NCI-H1105 treated with DMSO at 0.1 percent for 48 hours (cell line): ENCODE measurements at regions not wholly inside any gene's neighbourhood (a gene's known extent, or its start where the extent isn't known, plus 50 kb on each side); places are given as distances from the start of the nearest gene placed in this dataset.
"Not testable (repeated sequence)": the region's sequence is repeated elsewhere in the genome, so short reads cannot be mapped to it uniquely, and the experiment has no call there.

Source experiments
- DNase-seq: peaks from one replicate; lab custom pipeline; 2025; lab: John Stamatoyannopoulos, UW

DNA sequence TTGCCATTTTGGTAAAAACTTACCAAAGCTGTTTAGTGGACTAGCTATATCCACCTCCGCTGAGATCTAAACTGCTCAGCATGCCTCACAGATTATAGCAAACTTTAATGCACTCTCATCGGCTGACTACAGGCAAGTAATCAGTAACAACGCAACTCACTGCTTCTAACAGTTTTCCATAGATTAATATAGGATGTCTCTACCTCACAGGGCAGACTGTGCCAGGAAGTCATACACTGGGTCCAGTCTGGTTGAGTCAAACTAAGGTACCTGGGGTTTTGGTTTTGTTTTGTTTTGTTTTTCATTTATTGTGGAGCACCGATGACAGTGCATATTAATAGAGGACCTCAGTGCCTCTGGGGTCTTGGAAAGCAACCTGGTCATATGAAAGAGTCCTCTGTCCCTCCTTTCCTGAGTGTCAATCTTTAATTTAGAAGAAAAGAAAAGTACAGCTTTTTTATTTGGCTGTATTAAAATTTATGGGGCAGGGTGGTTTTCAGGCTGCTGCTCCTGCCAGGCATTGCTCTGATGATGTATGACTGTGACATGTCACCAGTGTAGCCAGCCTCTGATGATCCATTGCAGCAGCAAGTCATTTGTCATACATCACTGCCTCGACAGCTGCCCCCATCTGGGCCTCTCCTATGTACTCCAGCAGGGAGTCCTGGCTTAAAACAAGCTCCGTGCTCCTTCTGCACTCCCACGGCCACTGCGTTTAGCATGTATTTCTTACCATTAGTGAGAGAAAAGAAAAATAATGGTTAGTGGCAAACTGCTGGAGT, 854.1 kb downstream of the KCNJ2 start:
- peak; percentile 57 for DNase-seq

DNA sequence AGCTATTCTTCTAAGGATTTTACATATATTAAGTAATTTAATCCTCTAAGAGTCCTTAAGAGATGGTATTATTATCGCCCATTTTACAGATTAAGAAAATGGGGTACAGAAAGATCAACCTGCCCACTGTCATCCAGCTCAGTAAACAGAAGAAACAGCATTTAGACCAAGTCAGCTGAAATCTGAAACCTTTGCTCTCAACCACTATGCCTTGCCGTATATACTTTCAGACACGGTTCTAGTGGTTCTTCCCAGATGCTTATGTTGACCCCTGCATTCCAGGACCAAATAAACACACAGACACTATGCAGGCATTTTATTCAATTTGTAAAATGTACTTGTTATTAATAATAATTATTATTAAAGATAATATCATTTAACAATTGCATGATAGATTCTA, 854.8 kb downstream of the KCNJ2 start:
- DNase-seq: no peak

DNA sequence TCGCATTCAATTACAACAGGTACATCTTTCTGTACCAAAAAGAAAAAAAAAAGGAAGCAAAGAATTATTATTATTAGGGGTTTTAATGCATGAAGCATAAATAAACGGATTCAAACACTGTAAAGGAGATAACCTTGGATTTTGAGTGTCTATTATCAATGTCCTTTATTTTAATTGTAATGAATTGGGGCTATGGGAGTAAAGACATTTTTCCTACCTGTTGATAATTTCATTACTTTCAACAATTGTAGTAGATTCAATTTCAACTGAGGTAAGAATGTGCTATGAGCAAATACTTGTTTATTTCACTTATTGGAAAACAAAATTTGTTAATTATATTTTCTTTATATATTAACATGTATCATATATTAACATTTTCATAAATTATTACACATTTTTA, 855.6 kb downstream of the KCNJ2 start:
- no peak for DNase-seq

DNA sequence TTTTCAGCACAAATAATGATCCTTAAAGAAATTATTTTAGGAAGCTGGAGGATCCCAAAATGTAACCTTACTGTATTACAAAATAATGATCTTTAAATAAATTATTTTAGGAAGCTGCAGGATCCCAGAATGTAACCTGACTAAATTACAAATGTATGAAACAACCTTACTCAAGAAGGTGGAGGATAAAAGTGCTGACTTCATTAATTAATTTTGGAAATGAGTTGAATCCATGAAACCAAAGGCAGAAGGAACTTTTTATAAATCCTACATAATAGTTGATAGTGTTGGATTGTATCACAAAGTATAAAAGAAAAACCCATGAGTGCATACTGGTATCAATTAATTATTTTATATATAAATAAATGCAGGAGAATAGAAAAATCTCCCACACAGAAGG, 859.9 kb downstream of the KCNJ2 start:
- DNase-seq: no peak

DNA sequence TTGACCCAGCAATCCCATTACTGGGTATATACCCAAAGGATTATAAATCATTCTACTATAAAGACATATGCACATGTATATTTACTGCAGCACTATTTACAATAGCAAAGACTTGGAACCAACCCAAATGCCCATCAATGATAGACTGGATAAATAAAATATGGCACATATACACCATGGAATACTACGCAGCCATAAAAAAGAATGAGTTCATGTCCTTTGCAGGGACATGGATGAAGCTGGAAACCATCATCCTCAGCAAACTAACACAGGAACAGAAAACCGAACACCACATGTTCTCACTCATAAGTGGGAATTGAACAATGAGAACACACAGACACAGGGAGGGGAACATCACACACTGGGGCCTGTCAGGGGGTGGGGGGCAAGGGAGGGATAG, 862.0 kb downstream of the KCNJ2 start:
- not testable (repeated sequence) for DNase-seq

DNA sequence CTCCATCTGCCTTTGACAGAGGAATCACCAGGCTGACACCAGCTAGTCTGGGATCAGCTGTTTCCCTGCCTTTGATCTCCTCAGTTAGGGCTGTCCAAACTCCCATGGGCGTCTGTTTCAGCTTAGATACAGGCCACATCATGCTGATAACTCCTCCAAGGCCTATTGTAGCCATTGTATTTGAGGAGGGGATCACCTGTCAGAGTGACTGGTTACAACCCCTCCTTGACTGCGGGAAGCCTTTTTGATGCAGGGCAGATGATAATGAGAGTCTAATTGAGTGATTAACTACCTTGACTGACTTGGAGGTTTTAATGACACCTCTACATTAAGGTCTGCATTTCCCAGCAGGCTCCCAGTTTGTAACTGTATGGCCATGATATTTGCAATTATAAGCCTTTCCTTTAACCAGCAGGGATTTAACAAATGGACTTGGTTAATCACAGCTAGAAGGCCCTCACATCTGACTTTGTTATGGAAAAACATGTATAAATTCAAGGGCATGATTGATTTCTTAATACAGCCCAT, 863.5 kb downstream of the KCNJ2 start:
- DNase-seq: peak; percentile 80

DNA sequence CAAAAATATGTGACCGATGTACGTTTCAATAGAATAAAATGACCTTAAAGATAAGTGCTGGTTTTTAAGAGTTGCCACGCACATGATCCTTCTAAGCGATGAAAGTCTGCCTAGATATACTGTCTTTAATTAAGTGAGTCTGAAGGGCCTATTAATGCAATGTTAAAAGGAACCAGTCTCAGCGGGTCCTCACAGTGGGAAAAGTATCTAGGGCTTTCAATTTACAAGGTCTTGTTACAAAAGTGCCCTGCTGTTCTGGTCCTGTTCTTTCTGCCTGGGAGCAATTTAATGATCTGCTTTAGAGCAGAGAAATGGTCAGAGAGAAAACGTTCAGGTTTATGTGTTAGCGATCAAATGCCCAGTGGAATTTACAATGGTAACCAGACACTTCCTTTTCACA, 864.0 kb downstream of the KCNJ2 start:
- DNase-seq: peak; percentile 8

DNA sequence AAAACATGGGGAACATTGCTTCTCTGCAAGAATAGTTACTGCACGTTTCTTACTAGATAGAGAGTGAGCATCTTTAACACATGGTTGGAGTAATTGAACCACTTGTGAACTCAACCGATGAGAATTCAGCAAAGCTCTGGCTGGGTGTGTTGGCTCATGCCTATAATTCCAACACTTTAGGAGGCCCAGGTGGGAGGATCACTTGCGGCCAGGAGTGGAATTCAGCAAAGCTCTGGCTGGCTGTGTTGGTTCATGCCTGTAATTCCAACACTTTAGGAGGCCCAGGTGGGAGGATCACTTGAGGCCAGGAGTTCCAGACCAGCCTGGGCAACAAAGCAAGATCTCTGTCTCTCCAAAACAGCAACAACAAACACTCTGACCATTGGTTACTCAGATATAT, 865.9 kb downstream of the KCNJ2 start:
- DNase-seq: no peak

DNA sequence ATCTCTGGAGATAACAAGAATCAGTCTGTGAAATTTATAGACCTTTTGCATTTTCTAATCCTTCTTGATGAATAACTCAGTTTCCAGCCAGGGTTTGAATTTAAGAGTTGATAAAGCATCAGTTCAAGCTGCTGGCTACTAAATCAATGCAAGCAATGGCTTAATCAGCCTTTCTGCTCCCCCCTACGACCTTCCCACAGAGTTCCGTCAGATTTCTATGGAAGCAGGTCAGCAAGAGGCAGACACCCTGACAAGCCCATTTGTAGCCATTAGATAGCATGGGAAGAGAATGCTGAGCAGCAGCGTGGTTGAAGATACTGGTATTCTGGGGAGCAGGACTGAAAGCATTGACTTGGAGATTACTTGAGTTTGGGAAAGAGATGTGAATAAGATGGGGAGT, 868.1 kb downstream of the KCNJ2 start:
- DNase-seq: no peak

DNA sequence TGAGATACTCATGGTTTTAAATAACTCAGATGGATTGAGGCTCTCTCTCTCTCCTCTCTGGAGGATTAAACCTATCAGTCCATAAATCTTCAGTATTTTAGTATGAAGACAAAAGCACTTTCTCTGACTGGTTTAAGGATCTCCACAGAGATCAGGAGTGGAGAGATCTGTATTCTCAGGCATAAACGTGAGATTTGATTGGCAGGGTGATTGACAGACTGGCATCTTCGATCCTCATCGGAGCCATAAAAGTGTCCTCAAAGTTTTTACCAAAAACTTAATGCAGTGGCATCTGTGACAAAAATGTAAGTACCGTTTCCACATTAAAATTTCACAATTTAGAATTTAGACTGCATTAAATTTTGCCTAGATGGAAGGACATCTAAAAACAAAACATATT, 870.1 kb downstream of the KCNJ2 start:
- DNase-seq: no peak

DNA sequence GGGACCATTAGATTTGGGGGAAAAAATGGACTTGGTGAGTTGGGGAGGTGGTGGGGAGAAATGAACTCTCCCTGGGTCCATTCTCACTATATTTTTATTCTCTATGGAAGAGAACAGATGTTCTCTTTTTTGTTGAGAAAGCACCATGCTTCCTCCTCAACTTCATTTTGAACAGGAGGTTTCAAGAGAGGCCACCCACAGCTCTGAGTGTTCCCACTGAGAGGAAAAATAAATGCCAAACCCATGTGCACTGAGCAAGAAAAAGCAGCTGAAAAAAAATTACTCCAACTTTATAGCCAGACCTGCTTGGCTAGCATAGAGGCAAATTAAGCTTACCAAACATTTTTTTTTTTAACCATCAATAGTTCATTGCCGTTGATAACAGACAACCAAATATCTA, 883.6 kb downstream of the KCNJ2 start:
- no peak for DNase-seq

DNA sequence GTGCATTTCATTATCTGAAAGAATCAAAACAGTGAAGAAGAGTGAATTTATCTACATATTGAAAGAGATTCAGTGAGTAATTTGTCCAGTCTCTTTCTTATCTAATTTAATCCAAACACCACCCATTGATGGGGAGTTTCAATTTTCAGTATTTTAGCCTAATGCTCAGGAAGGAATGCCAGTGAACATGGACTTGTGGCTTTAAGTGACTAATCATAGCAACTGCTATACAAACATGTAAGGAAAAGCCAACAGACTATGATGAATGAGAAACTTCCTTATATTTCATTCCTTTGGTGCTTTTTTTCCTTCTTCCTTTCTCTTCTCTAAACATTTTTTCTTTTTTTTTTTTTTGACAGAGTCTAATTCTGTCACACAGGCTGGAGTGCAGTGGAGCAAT, 885.8 kb downstream of the KCNJ2 start:
- no peak for DNase-seq

DNA sequence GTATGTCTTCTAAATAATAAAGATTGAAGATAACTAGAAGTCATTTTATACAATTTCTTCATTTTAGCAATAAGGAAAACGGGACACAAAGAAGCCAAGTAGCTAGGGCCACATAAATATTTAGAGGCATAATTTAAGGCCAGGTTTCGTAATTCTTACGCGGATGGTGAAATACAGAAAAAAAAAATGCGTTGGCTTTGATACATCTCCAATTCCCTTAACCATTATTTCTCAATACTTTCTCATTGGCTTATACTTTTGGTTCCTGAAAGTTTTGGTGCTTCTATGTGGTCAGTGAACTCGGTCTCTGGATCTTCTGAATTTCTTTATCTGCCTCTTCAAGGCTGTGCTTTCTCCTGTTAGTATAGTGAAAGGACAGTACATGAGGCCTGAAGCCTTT, 888.1 kb downstream of the KCNJ2 start:
- DNase-seq: no peak

DNA sequence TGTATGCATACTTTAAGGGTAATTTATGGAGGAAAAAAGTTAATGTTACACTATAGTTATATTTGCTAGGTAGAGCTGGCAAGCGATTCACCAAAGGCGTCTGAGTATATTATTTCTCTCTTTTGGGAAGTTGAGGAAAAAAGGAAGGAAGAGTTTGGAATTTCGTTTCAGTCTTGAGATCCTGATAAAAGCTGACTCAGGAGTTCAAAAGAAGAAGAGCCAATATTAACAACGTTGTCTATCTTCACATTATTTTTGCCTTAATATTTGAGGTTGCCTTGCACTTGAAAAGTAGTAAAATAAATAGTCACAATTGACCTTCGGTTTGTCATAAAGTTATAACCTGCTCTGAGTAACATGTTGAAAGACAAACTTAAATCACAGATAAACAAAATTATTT, 888.6 kb downstream of the KCNJ2 start:
- DNase-seq: no peak

DNA sequence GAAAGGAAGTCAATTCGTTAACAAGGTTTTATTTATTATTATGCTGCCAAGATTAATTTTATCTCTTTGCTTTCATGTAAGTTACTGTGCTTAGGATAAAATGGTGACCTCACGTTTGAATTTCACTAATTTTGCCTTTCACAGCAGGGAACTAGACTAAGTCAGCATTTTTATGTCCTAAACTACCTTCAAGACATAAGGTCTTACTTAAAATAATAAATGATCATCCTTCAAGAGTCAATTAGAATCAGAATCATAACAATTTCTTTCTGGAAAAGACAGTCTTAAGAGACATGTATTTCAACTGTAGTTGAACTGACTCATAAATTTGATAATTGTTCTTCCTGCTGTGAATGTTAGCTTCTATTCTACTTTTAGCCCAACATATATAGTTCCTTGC, 893.8 kb downstream of the KCNJ2 start:
- DNase-seq: no peak

DNA sequence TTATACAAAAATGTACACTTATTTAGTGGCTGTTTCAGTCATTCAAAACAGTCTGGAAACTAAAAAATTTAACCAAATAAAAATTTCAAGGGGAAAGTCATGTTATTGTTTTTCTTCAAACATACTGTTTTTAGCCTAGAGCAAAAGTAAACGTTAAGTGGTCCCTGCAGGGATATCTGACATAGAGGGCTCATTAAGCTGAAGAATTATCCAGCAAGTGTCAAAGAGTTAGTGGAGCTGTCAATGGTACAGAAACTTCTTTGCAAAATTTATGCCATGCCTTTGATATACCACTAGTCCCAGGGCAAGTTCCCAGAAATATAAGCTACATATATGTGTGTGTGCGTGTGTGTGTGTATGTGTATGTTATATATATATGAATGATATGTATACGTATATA, 894.2 kb downstream of the KCNJ2 start:
- DNase-seq: no peak

DNA sequence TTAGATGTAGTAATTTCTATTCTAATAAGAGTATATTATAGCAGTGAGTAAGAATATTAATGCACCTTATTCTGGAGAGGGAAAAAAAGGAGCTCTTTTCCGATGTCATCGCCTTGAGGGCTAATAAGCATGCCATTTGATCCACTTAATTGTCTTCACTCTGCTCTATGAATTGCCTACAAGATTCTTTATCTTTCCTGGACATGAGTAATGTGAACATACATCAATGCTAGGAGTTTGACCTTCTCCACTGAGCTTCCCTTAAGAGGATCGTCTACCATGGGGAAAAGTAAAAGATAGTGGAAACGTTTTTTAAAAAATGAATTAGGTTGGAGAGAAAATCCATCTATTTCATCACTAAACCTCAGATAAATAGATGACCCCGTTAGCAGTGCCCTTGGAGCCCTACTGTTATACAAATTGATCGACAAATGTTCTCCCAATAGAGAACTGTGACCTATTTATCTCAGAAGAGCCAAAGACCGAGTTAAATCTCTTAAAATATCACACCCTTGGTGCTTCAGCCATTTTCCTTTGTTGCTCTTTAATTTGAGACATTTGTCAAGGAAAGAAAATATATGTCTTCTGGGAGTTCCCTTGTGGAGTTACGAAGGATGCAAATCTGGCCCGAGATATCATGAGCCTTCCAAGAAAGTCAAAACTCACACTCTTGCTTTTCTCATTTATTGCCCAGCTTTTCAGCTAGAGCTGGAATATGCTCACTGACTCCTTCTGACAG, 898.5 kb downstream of the KCNJ2 start:
- no peak for DNase-seq

DNA sequence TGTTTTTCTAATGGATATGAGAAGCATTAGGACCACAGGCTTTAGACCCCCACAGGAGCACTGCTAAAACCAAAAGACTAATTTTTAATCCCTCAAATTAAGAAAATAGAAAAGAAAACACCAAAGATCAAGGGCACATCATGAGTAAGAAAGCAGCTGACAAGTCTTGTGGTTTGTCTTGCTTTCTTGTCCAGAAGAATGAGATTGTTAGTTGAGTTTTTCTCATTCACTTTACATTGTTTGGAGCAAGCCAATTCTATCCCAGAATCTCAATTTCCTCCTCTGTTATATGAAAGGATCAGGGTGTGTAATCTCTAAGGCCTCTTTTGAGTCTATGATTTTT, 899.0 kb downstream of the KCNJ2 start:
- DNase-seq: no peak

DNA sequence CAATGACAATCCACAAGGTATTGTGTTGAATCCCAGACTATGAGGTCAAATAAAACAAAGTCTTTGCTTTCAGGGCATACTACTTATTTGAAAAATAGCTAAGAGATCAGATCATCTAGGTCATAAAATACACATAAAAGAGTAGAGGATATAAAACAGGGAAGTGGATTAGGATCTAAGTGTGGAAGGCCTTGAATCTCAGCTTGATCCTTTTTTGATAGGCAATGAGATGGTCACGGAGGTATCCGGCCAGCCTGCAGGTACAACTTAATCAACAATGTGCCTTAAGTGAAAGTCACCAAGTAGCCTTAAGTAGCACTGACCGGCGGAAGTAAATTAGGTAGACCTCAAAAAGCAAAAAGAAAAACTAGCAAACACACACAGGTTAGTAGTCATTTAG, 901.7 kb downstream of the KCNJ2 start:
- DNase-seq: no peak

DNA sequence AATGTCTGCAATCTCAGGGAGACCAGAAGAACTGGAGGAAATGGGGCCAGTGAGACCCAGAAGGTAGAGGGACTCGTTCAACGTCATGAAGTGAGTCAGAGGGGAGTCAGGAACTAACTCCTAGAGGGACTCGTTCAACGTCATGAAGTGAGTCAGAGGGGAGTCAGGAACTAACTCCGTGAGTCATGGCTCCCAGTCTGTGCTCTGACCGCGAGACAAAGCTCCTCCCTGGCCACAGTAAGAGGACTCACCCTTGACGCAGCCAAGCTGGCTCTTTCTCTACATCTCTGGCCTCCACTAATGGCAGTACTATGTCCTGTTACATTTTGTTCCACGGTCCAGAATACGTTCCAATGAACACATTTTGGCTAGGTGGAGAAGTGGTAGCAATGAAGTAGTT, 902.5 kb downstream of the KCNJ2 start:
- DNase-seq: no peak

DNA sequence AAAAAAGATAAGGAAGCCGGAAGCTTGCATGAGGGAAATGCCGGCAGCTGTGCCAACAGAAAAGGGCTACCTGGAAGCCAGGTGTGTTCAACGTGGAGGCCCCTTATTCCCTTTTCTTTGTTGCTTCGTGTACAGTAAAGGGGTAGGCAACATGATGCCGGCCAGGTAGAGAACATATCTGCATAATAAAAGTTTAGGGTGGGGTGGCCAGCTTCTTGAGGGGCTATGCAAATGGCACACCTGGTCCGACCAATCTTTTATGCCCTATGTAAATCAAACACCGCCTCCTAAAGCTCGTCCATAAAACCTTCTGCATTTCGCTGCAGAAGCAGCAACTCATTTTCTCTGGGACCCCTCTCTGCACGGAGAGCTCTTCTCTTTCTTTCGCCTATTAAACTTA, 911.6 kb downstream of the KCNJ2 start:
- no peak for DNase-seq

DNA sequence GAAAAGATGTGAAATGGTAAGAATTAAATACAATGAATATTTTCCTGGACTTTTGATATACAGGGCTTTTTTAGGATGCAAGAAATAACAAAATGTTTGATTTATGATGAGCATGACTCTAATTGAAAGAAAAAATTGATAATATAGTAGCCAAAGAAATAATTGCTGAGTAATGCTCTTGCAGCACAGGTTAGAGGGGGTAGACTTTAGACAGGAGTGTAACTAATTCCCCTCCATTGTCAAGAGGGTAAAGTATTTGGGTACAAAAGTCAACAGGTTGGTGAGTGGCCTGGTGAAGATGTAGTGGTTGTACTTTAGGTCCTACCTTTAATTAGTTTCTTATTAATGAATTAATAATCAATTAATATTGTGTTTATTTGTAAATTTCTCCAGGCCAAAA, 912.3 kb downstream of the KCNJ2 start:
- DNase-seq: no peak

DNA sequence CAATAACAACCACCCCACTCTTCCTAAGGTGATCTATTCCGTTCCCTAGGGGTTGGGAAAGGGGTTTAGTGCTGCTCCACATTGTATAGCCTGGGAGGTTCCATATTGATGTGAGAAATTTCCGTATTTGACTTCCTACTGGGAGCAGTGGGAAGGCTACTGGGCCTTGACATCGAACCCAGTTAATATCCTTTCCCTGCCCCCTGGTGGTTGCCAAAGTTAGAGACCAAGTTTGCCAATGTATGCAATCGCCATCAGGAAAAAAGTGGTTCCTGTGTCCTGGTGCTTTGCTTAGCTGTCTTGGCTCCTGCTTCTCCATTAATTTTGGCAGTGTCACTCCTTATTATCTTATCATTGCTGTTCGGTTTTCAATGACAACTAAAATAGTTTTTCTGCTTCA, 914.9 kb downstream of the KCNJ2 start:
- peak; percentile 13 for DNase-seq

DNA sequence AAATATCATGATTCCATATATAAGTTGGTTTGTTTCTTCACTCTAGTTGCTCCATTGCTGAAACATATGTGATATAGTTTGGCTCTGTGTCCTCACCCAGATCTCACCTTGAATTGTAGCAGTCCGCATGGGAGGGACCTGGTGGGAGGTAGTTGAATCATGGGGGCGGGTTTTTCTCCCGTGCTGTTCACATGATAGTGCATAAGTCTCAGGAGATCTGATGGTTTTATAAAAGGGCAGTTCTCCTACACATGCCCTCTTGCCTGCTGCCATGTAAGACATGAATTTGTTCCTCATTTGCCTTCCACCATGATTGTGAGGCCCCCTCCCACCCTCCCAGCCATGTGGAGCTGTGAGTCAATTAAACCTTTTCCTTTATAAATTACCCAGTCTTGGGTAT, 915.5 kb downstream of the KCNJ2 start:
- DNase-seq: no peak
